Neural cell (in vitro differentiated cells): ENCODE measurements at regions not wholly inside any gene's neighbourhood (a gene's known extent, or its start where the extent isn't known, plus 50 kb on each side); places are given as distances from the start of the nearest gene placed in this dataset.

Source experiments
- H2AFZ ChIP-seq: fragments of 200-600, 300-800 bp; sonication (generic), shearing (Covaris generic); 2 replicates; pipeline ENCODE4 v1.6.0; 2014; ENCODE audit warnings: low read depth, mild to moderate bottlenecking, antibody characterized with exemption, low read length, moderate library complexity
- H3F3A ChIP-seq: fragments of 200-600 bp; shearing (Covaris generic); 2 replicates; pipeline ENCODE4 v1.6.1; 2016; ENCODE audit warnings: mild to moderate bottlenecking, moderate library complexity, mixed read lengths, antibody characterized with exemption, low read length; ENCODE audit not compliant: insufficient read depth, poor library complexity, severe bottlenecking
- H3K27ac ChIP-seq: fragments of 200-600, 300-800 bp; sonication (generic), shearing (Covaris generic); 2 replicates; pipeline ENCODE4 v1.5.1; 2014; ENCODE audit warnings: mild to moderate bottlenecking, low read length, moderate library complexity
- H3K27me3 ChIP-seq: fragments of 300-800, 200-600 bp; sonication (generic), shearing (Covaris generic); 2 replicates; pipeline ENCODE4 v1.6.0; 2014; ENCODE audit warnings: mild to moderate bottlenecking, low read depth, low read length, moderate library complexity; ENCODE audit not compliant: insufficient read depth
- H3K36me3 ChIP-seq: fragments of 300-800, 200-600 bp; sonication (generic), shearing (Covaris generic); 2 replicates; pipeline ENCODE4 v1.5.1; 2014; ENCODE audit warnings: mild to moderate bottlenecking, antibody characterized with exemption, low read length, moderate library complexity; ENCODE audit not compliant: insufficient read depth
- H3K4me2 ChIP-seq: fragments of 300-800, 200-600 bp; sonication (generic), shearing (Covaris generic); 2 replicates; pipeline ENCODE4 v1.6.0; 2014; ENCODE audit warnings: mild to moderate bottlenecking, low read length
- H3K4me3 ChIP-seq: fragments of 300-800, 200-600 bp; sonication (generic), shearing (Covaris generic); 2 replicates; pipeline ENCODE4 v1.5.1; 2014; ENCODE audit warnings: mild to moderate bottlenecking, low read length, moderate library complexity
- H3K79me2 ChIP-seq: fragments of 200-600 bp; shearing (Covaris generic); replicated peaks from 2 replicates; pipeline ENCODE4 v1.6.0; 2014; ENCODE audit warnings: mild to moderate bottlenecking, low read length, moderate library complexity; ENCODE audit not compliant: insufficient read depth
- H3K9ac ChIP-seq: fragments of 300-800, 200-600 bp; sonication (generic), shearing (Covaris generic); 2 replicates; pipeline ENCODE4 v1.6.1; 2016; ENCODE audit warnings: mild to moderate bottlenecking, low read length, mixed read lengths
- H3K9me2 ChIP-seq: fragments of 200-600 bp; shearing (Covaris generic); 2 replicates; pipeline ENCODE4 v1.6.1; 2016; ENCODE audit warnings: mild to moderate bottlenecking, low read length, mixed read lengths; ENCODE audit not compliant: insufficient read depth
- H3K9me3 ChIP-seq: fragments of 200-600, 300-800 bp; sonication (generic), shearing (Covaris generic); 2 replicates; pipeline ENCODE4 v1.6.1; 2016; ENCODE audit warnings: mild to moderate bottlenecking, mixed run types, low read length, moderate library complexity, mixed read lengths
- H4K20me1 ChIP-seq: fragments of 200-600 bp; shearing (Covaris generic); 2 replicates; pipeline ENCODE4 v1.6.1; 2016; ENCODE audit warnings: mild to moderate bottlenecking, mixed run types; ENCODE audit not compliant: insufficient read depth
- CTCF ChIP-seq: fragments of 450-650 bp; IDR thresholded peaks from 2 replicates; pipeline ENCODE4 v1.5.1; 2014; ENCODE audit warnings: antibody characterized with exemption, mild to moderate bottlenecking, moderate library complexity; ENCODE audit not compliant: poor library complexity, severe bottlenecking
- EP300 ChIP-seq: fragments of 450-650 bp; conservative IDR thresholded peaks from 2 replicates; pipeline ENCODE4 v1.6.1; 2014; ENCODE audit warnings: antibody characterized with exemption, mild to moderate bottlenecking, moderate library complexity; ENCODE audit not compliant: poor library complexity, severe bottlenecking
- EZH2 ChIP-seq: fragments of 200-600, 300-800 bp; shearing (Covaris generic), sonication (generic); IDR thresholded peaks from 2 replicates; pipeline ENCODE4 v1.6.1; 2014; ENCODE audit warnings: antibody characterized with exemption, low read length, borderline replicate concordance, mild to moderate bottlenecking; ENCODE audit not compliant: insufficient read depth, poor library complexity, severe bottlenecking
- MXI1 ChIP-seq: fragments of 450-650 bp; conservative IDR thresholded peaks from 2 replicates; pipeline ENCODE4 v1.6.1; 2014; ENCODE audit warnings: antibody characterized with exemption, mild to moderate bottlenecking; ENCODE audit not compliant: poor library complexity, severe bottlenecking
- POLR2AphosphoS5 ChIP-seq: IDR thresholded peaks from 2 replicates; pipeline ENCODE4 v1.6.1; 2012
- RAD21 ChIP-seq: fragments of 450-650 bp; conservative IDR thresholded peaks from 2 replicates; pipeline ENCODE4 v1.6.1; 2014; ENCODE audit warnings: antibody characterized with exemption, mild to moderate bottlenecking, moderate library complexity
- REST ChIP-seq: IDR thresholded peaks from 2 replicates; pipeline ENCODE4 v1.6.1; 2012; ENCODE audit warnings: borderline replicate concordance
- SMC3 ChIP-seq: fragments of 450-650 bp; conservative IDR thresholded peaks from 2 replicates; pipeline ENCODE4 v1.6.1; 2014; ENCODE audit warnings: antibody characterized with exemption, mild to moderate bottlenecking, moderate library complexity; ENCODE audit not compliant: poor library complexity
- TAF1 ChIP-seq: IDR thresholded peaks from 2 replicates; pipeline ENCODE4 v1.6.1; 2012; ENCODE audit warnings: low read depth

- no peak overlapping the region for H3K4me3 ChIP-seq
These were observed 594.0 kb downstream of the KCNH5 start for GRCh38 chr14:62451221-62451620.

GRCh38 chr14:62453226-62453625 lies 592.0 kb downstream of the KCNH5 start:
- no peaks in the 10 kb centered on the region for H3K9me2 ChIP-seq
- no peaks in the 10 kb centered on the region for H3K27me3 ChIP-seq
- H3K4me2 ChIP-seq = no peak overlapping the region
- no peak overlapping the region for H3K4me3 ChIP-seq
- no peaks in the 10 kb centered on the region for H3K9me3 ChIP-seq
- H3K36me3 ChIP-seq = no peaks in the 10 kb centered on the region
- no peaks in the 10 kb centered on the region for H3K79me2 ChIP-seq
- H3F3A ChIP-seq = no peaks in the 10 kb centered on the region
- no peak overlapping the region for H2AFZ ChIP-seq
- no peak overlapping the region for H3K27ac ChIP-seq
- no peak overlapping the region for H3K9ac ChIP-seq
- no peaks in the 10 kb centered on the region for H4K20me1 ChIP-seq
- TF ChIP-seq CTCF (no peak), POLR2AphosphoS5 (no peak), TAF1 (no peak), MXI1 (no peak), SMC3 (no peak), RAD21 (no peak), REST (no peak)

More at GRCh38 chr14:62451221-62451620, 594.0 kb downstream of the KCNH5 start:
- no peak overlapping the region for H2AFZ ChIP-seq
- H3K9ac ChIP-seq = no peak overlapping the region
- H3K36me3 ChIP-seq = no peaks in the 10 kb centered on the region
- no peak overlapping the region for H3K27ac ChIP-seq
- no peak overlapping the region for H3K4me2 ChIP-seq
- no peaks in the 10 kb centered on the region for H3K79me2 ChIP-seq
- TF ChIP-seq REST = no peak
- no peak for TF ChIP-seq MXI1
- TF ChIP-seq TAF1 = no peak
- no peak for TF ChIP-seq RAD21
- TF ChIP-seq EZH2 = no peak
- TF ChIP-seq EP300 = no peak
- no peak for TF ChIP-seq POLR2AphosphoS5
- TF ChIP-seq SMC3 = no peak
- TF ChIP-seq CTCF = no peak
- H3F3A ChIP-seq = no peaks in the 10 kb centered on the region
- H4K20me1 ChIP-seq = no peaks in the 10 kb centered on the region
- H3K27me3 ChIP-seq = no peaks in the 10 kb centered on the region
- H3K9me2 ChIP-seq = no peaks in the 10 kb centered on the region
- H3K9me3 ChIP-seq = no peaks in the 10 kb centered on the region
